ENCODE measurements at regions not wholly inside any gene's neighbourhood (a gene's known extent, or its start where the extent isn't known, plus 50 kb on each side); places are given as distances from the start of the nearest gene placed in this dataset.
"Not testable (repeated sequence)": the region's sequence is repeated elsewhere in the genome, so short reads cannot be mapped to it uniquely, and the experiment has no call there.

GRCh38 chr2:87360927-87361326 is 339.3 kb upstream of the PLGLB1 start:
- DNase-seq = not testable (repeated sequence)

DNA sequence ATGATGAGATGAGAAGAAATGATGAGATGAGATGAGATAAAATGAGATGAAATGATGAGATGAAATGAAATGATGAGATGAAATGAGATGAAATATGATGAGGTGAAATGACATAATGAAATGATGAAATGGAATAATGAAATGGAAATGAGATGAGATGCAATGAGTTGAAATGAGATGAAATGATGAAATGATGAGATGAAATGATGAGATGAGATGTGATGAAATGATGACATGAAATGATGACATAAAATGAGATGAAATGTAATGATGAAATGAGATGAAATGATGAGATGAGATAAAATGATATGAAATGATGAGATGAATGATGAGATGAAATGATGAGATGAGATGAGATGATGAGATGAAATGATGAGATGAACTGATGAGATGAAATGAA is 340.2 kb upstream of the PLGLB1 start:
- not testable (repeated sequence) for DNase-seq

GRCh38 chr2:87364379-87364778 is 342.7 kb upstream of the PLGLB1 start:
- not testable (repeated sequence) for DNase-seq

- not testable (repeated sequence) for DNase-seq
These were observed 343.4 kb upstream of the PLGLB1 start for GRCh38 chr2:87365038-87365437.

GRCh38 chr2:87386063-87386560 is 361.8 kb upstream of the PLGLB2 start:
- not testable (repeated sequence) for DNase-seq

DNA sequence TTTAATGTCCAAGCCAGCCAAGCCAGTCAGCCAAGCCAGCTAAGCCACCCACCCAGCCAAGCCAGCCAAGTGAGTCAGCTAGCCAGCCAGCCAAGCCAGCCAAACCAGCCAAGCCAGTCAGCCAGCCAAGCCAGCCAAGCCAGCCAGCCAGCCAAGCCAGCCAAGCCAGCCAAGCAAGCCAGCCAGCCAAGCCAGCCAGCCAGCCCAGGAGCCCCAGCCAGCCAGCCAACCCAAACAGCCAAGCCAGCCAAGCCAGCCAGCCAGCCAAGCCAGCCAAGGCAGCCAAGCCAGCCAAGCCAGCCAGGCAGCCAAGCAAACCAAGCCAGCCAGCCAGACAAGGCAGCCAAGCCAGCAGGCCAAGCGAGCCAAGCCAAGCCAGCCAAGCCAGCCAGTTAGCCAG is 352.1 kb upstream of the PLGLB2 start:
- DNase-seq = not testable (repeated sequence)

GRCh38 chr2:87396551-87397265 is 351.2 kb upstream of the PLGLB2 start:
- not testable (repeated sequence) for DNase-seq

- DNase-seq = not testable (repeated sequence)
These were observed 350.4 kb upstream of the PLGLB2 start for GRCh38 chr2:87397276-87398065.

GRCh38 chr2:87398567-87399305 is 349.2 kb upstream of the PLGLB2 start:
- not testable (repeated sequence) for DNase-seq

- peak; percentile 19 for DNase-seq
These were observed 346.1 kb upstream of the PLGLB2 start for GRCh38 chr2:87401726-87402345.

DNA sequence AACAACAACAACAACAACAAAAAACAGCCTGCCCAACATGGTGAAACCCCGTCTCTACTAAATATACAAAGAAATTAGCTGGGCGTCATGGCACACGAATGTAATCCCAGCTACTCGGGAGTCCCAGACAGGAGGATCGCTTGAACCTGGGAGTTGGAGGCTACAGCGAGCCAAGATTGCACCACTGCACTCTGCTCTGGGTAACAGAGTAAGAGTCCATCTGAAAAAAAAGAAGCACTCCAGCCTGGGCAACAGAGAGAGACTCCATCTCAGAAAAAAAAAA is 344.1 kb upstream of the PLGLB2 start:
- peak; percentile 35 for DNase-seq

GRCh38 chr2:87404411-87405255 is 343.3 kb upstream of the PLGLB2 start:
- not testable (repeated sequence) for DNase-seq

DNA sequence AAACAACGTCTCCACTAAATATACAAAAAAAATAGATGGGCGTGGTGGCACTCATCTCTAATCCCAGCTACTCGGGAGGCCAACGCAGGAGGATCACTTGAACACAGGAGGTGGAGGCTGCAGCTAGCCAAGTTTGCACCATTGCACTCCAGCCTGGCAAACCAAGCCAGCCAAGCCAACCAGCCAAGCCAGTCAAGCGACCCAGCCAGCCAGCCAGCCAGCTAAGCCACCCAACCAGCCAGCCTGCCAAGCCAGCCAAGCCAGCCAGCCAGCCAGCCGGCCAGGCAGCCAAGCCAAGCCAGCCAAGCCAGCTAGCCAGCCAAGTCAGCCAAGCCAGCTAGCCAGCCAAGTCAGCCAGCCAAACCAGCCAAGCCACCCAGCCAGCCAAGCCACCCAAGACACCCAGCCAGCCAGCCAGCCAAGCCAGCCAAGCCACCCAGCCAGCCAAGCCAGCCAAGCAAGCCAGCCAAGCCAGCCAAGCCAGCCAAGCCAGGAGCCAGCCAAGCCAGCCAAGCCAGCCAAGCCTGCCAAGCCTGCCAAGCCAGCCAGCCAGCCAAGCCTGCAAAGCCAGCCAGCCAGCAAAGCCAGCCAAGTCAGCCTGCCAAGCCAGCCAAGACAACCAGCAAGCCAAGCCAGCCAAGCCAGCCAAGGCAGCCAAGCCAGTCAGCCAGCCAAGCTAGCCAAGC is 342.2 kb upstream of the PLGLB2 start:
- DNase-seq = peak; percentile 52

DNA sequence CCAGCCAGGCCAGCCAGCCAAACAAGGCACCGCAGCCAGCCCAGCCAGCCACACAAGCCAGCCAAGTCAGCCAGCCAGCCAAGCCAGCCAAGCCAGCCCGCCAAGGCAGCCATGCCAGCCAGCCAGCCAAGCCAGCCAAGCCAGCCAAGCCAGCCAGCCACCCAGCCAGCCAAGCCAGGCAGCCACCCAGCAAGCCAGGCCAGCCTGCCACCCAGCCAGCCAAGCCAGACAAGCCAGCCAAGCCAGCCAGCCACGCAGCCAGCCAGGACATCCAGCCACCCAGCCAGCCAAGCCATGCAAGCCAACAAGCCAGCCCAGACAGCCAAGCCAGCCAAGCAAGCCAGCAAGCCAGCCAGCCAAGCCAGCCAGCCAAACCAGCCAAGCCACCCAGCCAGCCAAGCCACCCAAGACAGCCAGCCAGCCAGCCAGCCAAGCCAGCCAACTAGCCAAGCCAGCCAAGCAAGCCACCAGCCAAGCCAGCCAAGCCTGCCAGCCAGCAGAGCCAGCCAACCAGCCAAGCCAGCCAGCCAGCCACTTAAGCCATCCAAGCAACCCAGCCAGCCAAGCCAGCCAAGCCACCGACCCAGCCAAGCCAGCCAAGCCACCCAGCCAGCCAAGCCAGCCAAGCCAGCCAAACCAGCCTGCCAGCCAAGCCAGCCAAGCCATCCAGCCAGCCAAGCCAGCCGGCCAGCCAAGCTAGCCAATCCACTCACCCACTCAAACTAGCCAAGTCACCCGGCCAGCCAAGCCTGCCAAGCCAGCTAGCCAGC is 341.3 kb upstream of the PLGLB2 start:
- peak; percentile 53 for DNase-seq

GRCh38 chr2:87409601-87410000 is 338.3 kb upstream of the PLGLB2 start:
- peak; percentile 16 for DNase-seq

- DNase-seq = not testable (repeated sequence)
These were observed 337.5 kb upstream of the PLGLB2 start for GRCh38 chr2:87410371-87410770.

DNA sequence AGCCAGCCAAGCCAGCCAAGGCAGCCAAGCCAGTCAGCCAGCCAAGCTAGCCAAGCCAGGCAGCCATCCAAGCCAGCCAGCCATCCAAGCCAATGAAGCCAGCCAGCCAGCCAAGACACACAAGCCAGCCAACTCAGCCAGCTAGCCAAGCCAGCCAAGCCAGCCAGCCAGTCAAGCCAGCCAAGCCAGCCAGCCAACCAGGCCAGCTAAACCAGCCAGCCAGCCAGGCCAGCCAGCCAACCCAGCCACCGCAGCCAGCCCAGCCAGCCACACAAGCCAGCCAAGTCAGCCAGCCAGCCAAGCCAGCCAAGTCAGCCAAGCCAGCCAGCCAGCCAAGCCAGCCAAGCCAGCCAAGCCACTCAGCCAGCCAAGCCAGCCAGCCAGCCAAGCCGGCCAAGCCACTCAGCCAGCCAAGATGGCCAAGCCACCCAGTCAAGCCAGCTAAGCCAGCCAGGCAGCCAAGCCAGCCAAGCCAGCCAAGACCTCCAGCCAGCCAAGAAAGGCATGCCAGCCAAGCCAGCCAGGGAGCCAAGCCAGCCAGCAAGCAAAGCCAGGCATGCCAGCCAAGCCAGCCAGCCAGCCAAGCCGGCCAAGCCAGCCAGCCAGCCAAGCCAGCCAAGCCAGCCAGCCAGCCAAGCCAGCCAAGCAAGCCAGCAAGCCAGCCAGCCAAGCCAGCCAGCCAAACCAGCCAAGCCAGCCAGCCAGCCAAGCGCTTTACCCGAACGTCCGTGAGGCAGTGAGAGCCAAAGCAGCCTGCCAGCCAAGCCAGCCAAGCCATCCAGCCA is 335.7 kb upstream of the PLGLB2 start:
- DNase-seq = peak; percentile 42

DNA sequence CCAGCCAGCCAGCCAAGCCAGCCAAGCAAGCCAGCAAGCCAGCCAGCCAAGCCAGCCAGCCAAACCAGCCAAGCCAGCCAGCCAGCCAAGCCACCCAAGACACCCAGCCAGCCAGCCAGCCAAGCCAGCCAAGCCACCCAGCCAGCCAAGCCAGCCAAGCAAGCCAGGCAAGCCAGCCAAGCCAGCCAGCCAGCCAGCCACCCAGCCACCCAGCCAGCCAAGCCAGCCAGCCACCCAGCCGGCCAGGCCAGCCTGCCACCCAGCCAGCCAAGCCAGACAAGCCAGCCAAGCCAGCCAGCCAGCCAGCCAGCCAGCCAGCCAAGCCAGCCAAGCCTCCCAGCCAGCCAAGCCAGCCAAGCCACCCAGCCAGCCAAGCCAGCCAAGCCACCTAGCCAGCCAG is 333.6 kb upstream of the PLGLB2 start:
- peak; percentile 37 for DNase-seq

DNA sequence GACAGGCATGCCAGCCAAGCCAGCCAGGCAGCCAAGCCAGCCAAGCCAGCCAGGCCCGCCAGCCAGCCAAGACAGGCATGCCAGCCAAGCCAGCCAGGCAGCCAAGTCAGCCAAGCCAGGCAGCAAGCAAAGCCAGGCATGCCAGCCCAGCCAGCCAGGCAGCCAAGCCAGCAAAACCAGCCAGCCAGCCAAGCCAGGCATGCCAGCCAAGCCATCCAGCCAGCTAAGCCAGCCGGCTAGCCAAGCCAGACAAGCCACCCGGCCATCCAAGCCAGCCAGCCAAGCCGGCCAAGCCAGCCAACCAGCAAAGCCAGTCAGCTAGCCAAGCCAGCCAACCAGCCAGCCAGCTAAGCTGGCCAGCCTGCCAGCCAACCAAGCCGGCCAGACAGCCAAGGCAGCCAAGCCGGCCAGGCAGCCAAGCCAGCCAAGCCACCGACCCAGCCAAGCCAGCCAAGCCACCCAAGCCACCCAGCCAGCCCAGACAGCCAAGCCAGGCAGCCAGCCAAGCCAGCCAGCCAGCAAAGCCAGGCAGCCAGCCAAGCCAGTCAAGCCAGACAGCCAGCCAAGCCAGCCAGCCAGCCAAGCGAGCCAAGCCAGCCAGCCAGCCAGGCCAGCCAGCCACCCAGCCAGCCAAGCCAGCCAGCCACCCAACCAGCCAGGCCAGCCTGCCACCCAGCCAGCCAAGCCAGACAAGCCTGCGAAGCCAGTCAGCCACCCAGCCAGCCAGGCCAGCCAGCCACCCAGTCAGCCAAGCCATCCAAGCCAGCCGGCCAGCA is 332.9 kb upstream of the PLGLB2 start:
- DNase-seq = peak; percentile 12
